H1 (cell line): ENCODE measurements at regions not wholly inside any gene's neighbourhood (a gene's known extent, or its start where the extent isn't known, plus 50 kb on each side); places are given as distances from the start of the nearest gene placed in this dataset.

Source experiments
- CTCF ChIA-PET: fragments of 300-600 bp; sonication (Branson Sonifier 250); formaldehyde crosslinking; loops from one replicate; lab custom pipeline; 2021; ENCODE audit not compliant: partially characterized antibody; lab: Charles Lee
- POLR2A ChIA-PET: fragments of 300-600 bp; sonication (Branson Sonifier 250); formaldehyde crosslinking; loops from one replicate; lab custom pipeline; 2021; ENCODE audit warnings: inconsistent platforms; ENCODE audit not compliant: partially characterized antibody; lab: Charles Lee
- DNase-seq, 2 experiments: peaks; one replicate each; pipeline versions ENCODE4 v3.0.0 to v3.0.0-alpha.2; 2010 to 2022; ENCODE audit warnings: low spot score in 2 of 2, low read depth in 1 of 2, mixed read lengths in 1 of 2
- FAIRE-seq: peaks from 2 replicates; lab custom pipeline; 2011; peaks lifted over from hg19 to GRCh38; lab: Jason Lieb, UNC
- H2AFZ ChIP-seq: 2 replicates; pipeline ENCODE4 v1.8.1; 2012; ENCODE audit warnings: low read length, inconsistent platforms
- H2AK5ac ChIP-seq: 2 replicates; pipeline ENCODE4 v1.6.1; 2013; ENCODE audit warnings: low read depth, low read length
- H2BK120ac ChIP-seq: replicated peaks from 2 replicates; pipeline ENCODE3; 2013; ENCODE audit warnings: low read depth, low read length, inconsistent platforms
- H2BK12ac ChIP-seq: 2 replicates; pipeline ENCODE4 v1.6.1; 2013; ENCODE audit warnings: low read depth, low read length
- H2BK15ac ChIP-seq: 2 replicates; pipeline ENCODE4 v1.6.1; 2013; ENCODE audit warnings: low read length
- H2BK20ac ChIP-seq: 2 replicates; pipeline ENCODE4 v1.6.1; 2013; ENCODE audit warnings: low read length
- H2BK5ac ChIP-seq: 2 replicates; pipeline ENCODE4 v1.6.1; 2013; ENCODE audit warnings: low read depth, low read length
- H3K14ac ChIP-seq: 2 replicates; pipeline ENCODE4 v1.6.1; 2013; ENCODE audit warnings: inconsistent platforms; ENCODE audit not compliant: insufficient read length
- H3K18ac ChIP-seq: 2 replicates; pipeline ENCODE4 v1.6.1; 2013; ENCODE audit warnings: low read length; ENCODE audit errors: extremely low read depth
- H3K23ac ChIP-seq: 2 replicates; pipeline ENCODE4 v1.6.1; 2013; ENCODE audit warnings: inconsistent platforms; ENCODE audit not compliant: insufficient read length
- H3K23me2 ChIP-seq: 2 replicates; pipeline ENCODE4 v1.6.1; 2013; ENCODE audit warnings: low read depth, low read length
- H3K27ac ChIP-seq: 2 replicates; pipeline ENCODE4 v1.6.1; 2011; ENCODE audit warnings: low read depth, low read length, inconsistent platforms
- H3K27me3 ChIP-seq, 4 experiments: replicated peaks in 1 of 4; 1 replicate in 1 of 4; 2 replicates in 3 of 4; pipeline versions ENCODE4 v1.6.1 to v1.8.1; 2011 to 2013; ENCODE audit warnings: low read length in 3 of 4, mild to moderate bottlenecking in 3 of 4, inconsistent platforms in 2 of 4, mixed read lengths in 2 of 4, moderate library complexity in 1 of 4; ENCODE audit not compliant: control insufficient read depth in 3 of 4, insufficient read depth in 3 of 4; ENCODE audit errors: extremely low read depth in 1 of 4
- H3K36me3 ChIP-seq, 4 experiments: 2 replicates each; pipeline versions ENCODE4 v1.6.1 to v1.8.1; 2011 to 2013; ENCODE audit warnings: mild to moderate bottlenecking in 4 of 4, low read length in 3 of 4, moderate library complexity in 2 of 4, control low read depth in 1 of 4, inconsistent platforms in 1 of 4; ENCODE audit not compliant: insufficient read depth in 4 of 4, control insufficient read depth in 2 of 4
- H3K4ac ChIP-seq: replicated peaks from 2 replicates; pipeline ENCODE3; 2013; ENCODE audit warnings: low read length, low read depth, mixed read lengths, inconsistent platforms; ENCODE audit not compliant: insufficient read length
- H3K4me1 ChIP-seq, 4 experiments: replicated peaks in 1 of 4; 1 replicate in 1 of 4; 2 replicates in 3 of 4; pipeline versions ENCODE4 v1.6.1 to v1.8.1; 2011 to 2013; ENCODE audit warnings: low read length in 3 of 4, inconsistent platforms in 2 of 4, mixed read lengths in 1 of 4; ENCODE audit not compliant: insufficient read depth in 4 of 4, control insufficient read depth in 3 of 4
- H3K4me2 ChIP-seq, 2 experiments: 2 replicates each; pipeline versions ENCODE4 v1.6.1 to v1.8.1; 2011 to 2013; ENCODE audit warnings: low read depth in 2 of 2, low read length in 2 of 2, control low read depth in 1 of 2, inconsistent platforms in 1 of 2, mild to moderate bottlenecking in 1 of 2; ENCODE audit not compliant: insufficient read depth in 1 of 2
- H3K4me3 ChIP-seq, 4 experiments: fragments of 200-600, 300-600 bp in 1 of 4; sonication (generic), shearing (Covaris generic), sonication (Bioruptor Twin) in 1 of 4; 2 replicates each; pipeline versions ENCODE4 v1.5.1 to v1.8.1; 2011 to 2016; ENCODE audit warnings: low read length in 4 of 4, low read depth in 3 of 4, control low read depth in 2 of 4, inconsistent platforms in 2 of 4, mild to moderate bottlenecking in 2 of 4, mixed read lengths in 1 of 4, moderate library complexity in 1 of 4; ENCODE audit not compliant: insufficient read depth in 2 of 4; ENCODE audit errors: extremely low read depth in 1 of 4
- H3K56ac ChIP-seq: replicated peaks from 2 replicates; pipeline ENCODE3; 2013; ENCODE audit warnings: low read depth, mild to moderate bottlenecking, mixed read lengths, low read length, inconsistent platforms; ENCODE audit not compliant: insufficient read length
- H3K79me1 ChIP-seq: 2 replicates; pipeline ENCODE4 v1.6.1; 2013; ENCODE audit warnings: low read depth, low read length, control low read depth
- H3K79me2 ChIP-seq, 2 experiments: 2 replicates each; pipeline versions ENCODE4 v1.6.1 to v1.8.1; 2012 to 2013; ENCODE audit warnings: low read length in 2 of 2, mild to moderate bottlenecking in 2 of 2, inconsistent platforms in 1 of 2; ENCODE audit not compliant: insufficient read depth in 2 of 2, control insufficient read depth in 1 of 2
- H3K9ac ChIP-seq, 4 experiments: replicated peaks in 1 of 4; 1 replicate in 1 of 4; 2 replicates in 3 of 4; pipeline versions ENCODE4 v1.6.1 to v1.8.1; 2011 to 2013; ENCODE audit warnings: low read depth in 3 of 4, low read length in 3 of 4, control low read depth in 2 of 4, mild to moderate bottlenecking in 2 of 4, moderate library complexity in 2 of 4, inconsistent platforms in 1 of 4; ENCODE audit errors: extremely low read depth in 1 of 4
- H3K9me3 ChIP-seq, 2 experiments: 2 replicates each; pipeline versions ENCODE4 v1.6.1 to v1.8.1; 2012 to 2013; ENCODE audit warnings: mild to moderate bottlenecking in 2 of 2, moderate library complexity in 2 of 2, control low read depth in 1 of 2, inconsistent platforms in 1 of 2, low read depth in 1 of 2, low read length in 1 of 2, mixed read lengths in 1 of 2; ENCODE audit not compliant: insufficient read depth in 2 of 2
- H4K20me1 ChIP-seq, 2 experiments: replicated peaks in 1 of 2; 2 replicates each; pipeline versions ENCODE3 to v1.8.1; 2011 to 2013; ENCODE audit warnings: inconsistent platforms in 2 of 2, low read length in 2 of 2, mild to moderate bottlenecking in 1 of 2; ENCODE audit not compliant: insufficient read depth in 2 of 2, control insufficient read depth in 1 of 2
- H4K5ac ChIP-seq: 2 replicates; pipeline ENCODE4 v1.6.1; 2013; ENCODE audit warnings: low read length, low read depth, mixed read lengths, inconsistent platforms; ENCODE audit not compliant: insufficient read length
- H4K8ac ChIP-seq: 2 replicates; pipeline ENCODE4 v1.8.0; 2013; ENCODE audit warnings: mild to moderate bottlenecking, moderate library complexity, low read length, inconsistent platforms; ENCODE audit not compliant: insufficient read depth; ENCODE audit errors: extremely low read depth
- H4K91ac ChIP-seq: replicated peaks from 2 replicates; pipeline ENCODE3; 2013; ENCODE audit warnings: low read length, mixed read lengths, inconsistent platforms; ENCODE audit not compliant: insufficient read length
- ASH2L ChIP-seq: fragments of 200-600, 300-600 bp; sonication (generic); IDR thresholded peaks from one replicate; pipeline ENCODE4 v1.7.1; 2017; ENCODE audit warnings: low read length
- BRCA1 ChIP-seq: IDR thresholded peaks from 2 replicates; pipeline ENCODE4 v1.6.1; 2012; ENCODE audit warnings: low read depth, low read length, improper control_type of control experiment
- CREB1 ChIP-seq: IDR thresholded peaks from 2 replicates; pipeline ENCODE4 v1.6.1; 2012; ENCODE audit warnings: inconsistent platforms
- CTBP2 ChIP-seq: IDR thresholded peaks from 2 replicates; pipeline ENCODE4 v1.7.0; 2011; ENCODE audit warnings: borderline replicate concordance, mild to moderate bottlenecking, moderate library complexity, mixed read lengths, low read length; ENCODE audit not compliant: insufficient read depth, insufficient read length
- JUND ChIP-seq: IDR thresholded peaks from 2 replicates; pipeline ENCODE4 v1.6.1; 2011; ENCODE audit warnings: mild to moderate bottlenecking, improper control_type of control experiment, low read length
- KDM1A ChIP-seq: fragments of 200-600, 300-600 bp; sonication (generic); IDR thresholded peaks from 2 replicates; pipeline ENCODE4 v1.7.1; 2016; ENCODE audit warnings: mild to moderate bottlenecking, low read length, borderline replicate concordance
- KDM5A ChIP-seq: fragments of 200-600 bp; IDR thresholded peaks from 2 replicates; pipeline ENCODE4 v1.7.1; 2012; ENCODE audit warnings: mild to moderate bottlenecking, low read length, inconsistent platforms, mixed read lengths
- NANOG ChIP-seq: IDR thresholded peaks from 2 replicates; pipeline ENCODE4 v1.6.1; 2011; ENCODE audit warnings: low read length, low read depth, mild to moderate bottlenecking, inconsistent platforms; ENCODE audit not compliant: insufficient read depth, poor library complexity, severe bottlenecking
- SIN3A ChIP-seq, 2 experiments: IDR thresholded peaks in 1 of 2; conservative IDR thresholded peaks in 1 of 2; 2 replicates each; pipeline ENCODE4 v1.6.1; 2011 to 2012; ENCODE audit warnings: low read length in 2 of 2, improper control_type of control experiment in 1 of 2, low read depth in 1 of 2, mild to moderate bottlenecking in 1 of 2
- SIX5 ChIP-seq: IDR thresholded peaks from 2 replicates; pipeline ENCODE4 v1.6.1; 2011; ENCODE audit warnings: mild to moderate bottlenecking, low read depth, low read length
- SP2 ChIP-seq: IDR thresholded peaks from 2 replicates; pipeline ENCODE4 v1.6.1; 2012; ENCODE audit warnings: mild to moderate bottlenecking, low read length, inconsistent platforms
- TCF12 ChIP-seq: IDR thresholded peaks from 2 replicates; pipeline ENCODE4 v1.6.1; 2011; ENCODE audit warnings: low read depth, mild to moderate bottlenecking, low read length
- WGBS, 2 experiments: shearing (Covaris generic) in 1 of 2; methylation state at CpG; one replicate each; pipeline versions ENCODE4 v1.1.6 to v1.1.7; 2013 to 2015; ENCODE audit warnings: low lambda C conversion rate in 2 of 2, mixed read lengths in 2 of 2, inconsistent platforms in 1 of 2, low coverage in 1 of 2, missing lambda C conversion rate in 1 of 2; ENCODE audit not compliant: insufficient replicate concordance in 2 of 2, insufficient coverage in 1 of 2, insufficient read length in 1 of 2; ENCODE audit errors: extremely low coverage in 1 of 2, missing lambda C conversion rate in 1 of 2; 5-methylcytosine and 5-hydroxymethylcytosine counted together
- TF ChIP-seq, protein P1 (sequence below): IDR thresholded peaks from 2 replicates; pipeline ENCODE4 v1.6.1; 2012; ENCODE audit warnings: low read length, inconsistent platforms

DNA sequence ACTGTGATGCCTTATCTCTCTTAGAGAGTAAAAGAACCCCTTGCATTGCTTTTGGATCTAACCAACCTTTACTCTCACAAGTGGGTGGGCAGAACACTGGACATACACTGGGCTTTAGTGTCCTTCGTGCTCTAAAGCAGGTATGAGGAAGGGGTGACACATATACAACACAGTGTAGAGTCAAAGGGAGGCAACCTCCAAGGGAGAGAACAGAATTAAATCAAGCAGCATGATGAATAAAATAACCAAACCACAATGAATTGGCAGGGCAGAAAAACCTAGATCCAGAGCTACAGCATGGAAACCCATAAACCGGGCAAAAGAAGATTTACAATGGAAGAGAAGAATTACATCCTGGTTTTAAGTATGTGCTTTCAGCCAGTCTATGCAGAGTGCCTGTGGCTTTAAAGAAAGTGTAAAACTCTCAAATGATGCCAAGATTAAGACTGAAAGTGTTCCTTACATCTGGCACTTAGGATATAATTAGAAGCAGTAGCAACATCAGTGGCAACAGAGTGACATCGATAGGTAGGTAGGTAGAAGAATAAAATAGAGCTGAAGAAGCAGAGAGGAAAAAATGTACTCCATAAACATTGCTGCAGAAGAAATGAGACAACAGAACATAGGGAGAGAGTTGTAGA is 191.7 kb upstream of the ZC3H15 start:
- no peaks in the 10 kb centered on the region for H3K4me1 ChIP-seq
- H3K18ac ChIP-seq = no peak overlapping the region
- H3K14ac ChIP-seq = no peak overlapping the region
- no peak overlapping the region for H3K9ac ChIP-seq
- no peak overlapping the region for H2BK5ac ChIP-seq
- no peak overlapping the region; the same call in 1 of the 2 replicates for H3K27ac ChIP-seq
- no peak overlapping the region for H4K91ac ChIP-seq
- no peak overlapping the region for H2BK15ac ChIP-seq
- no peak overlapping the region for H2BK12ac ChIP-seq
- H2BK120ac ChIP-seq = no peak overlapping the region
- H3K79me2 ChIP-seq = no peaks in the 10 kb centered on the region
- H3K27me3 ChIP-seq = no peaks in the 10 kb centered on the region
- no peaks in the 10 kb centered on the region for H3K36me3 ChIP-seq
- no peaks in the 10 kb centered on the region for H3K23me2 ChIP-seq
- H2AK5ac ChIP-seq = no peak overlapping the region
- FAIRE-seq = no peak
- WGBS, 2 experiments = 89% methylated on average over 3 of the region's 3 CpGs; no CpG with 5 or more reads in 1 of the 2 experiments
- H4K20me1 ChIP-seq = no peaks in the 10 kb centered on the region
- H3K9me3 ChIP-seq = no peaks in the 10 kb centered on the region
- H3K4ac ChIP-seq = no peak overlapping the region
- no peaks in the 10 kb centered on the region for H3K79me1 ChIP-seq
- no peak overlapping the region for H3K4me2 ChIP-seq
- H3K23ac ChIP-seq = no peak overlapping the region
- no peak overlapping the region for H4K8ac ChIP-seq
- no peak overlapping the region for H2BK20ac ChIP-seq
- ChIA-PET POLR2A (interaction anchor here (0.6 kb wide), 1 partner anchor 783 kb away, joined by 4 read pairs; no protein-coding TSS in a partner anchor), CTCF (no interaction called here)
- no peak for DNase-seq
- H3K56ac ChIP-seq = no peak overlapping the region
- H4K5ac ChIP-seq = no peak overlapping the region
- H3K4me3 ChIP-seq = no peak overlapping the region
- no peak overlapping the region for H2AFZ ChIP-seq
- no peak for TF ChIP-seq NANOG
- no peak for TF ChIP-seq CTBP2
- no peak for TF ChIP-seq SIX5
- no peak for TF ChIP-seq SP2
- TF ChIP-seq TCF12 = no peak
- no peak for TF ChIP-seq KDM1A
- TF ChIP-seq, protein P1, sequence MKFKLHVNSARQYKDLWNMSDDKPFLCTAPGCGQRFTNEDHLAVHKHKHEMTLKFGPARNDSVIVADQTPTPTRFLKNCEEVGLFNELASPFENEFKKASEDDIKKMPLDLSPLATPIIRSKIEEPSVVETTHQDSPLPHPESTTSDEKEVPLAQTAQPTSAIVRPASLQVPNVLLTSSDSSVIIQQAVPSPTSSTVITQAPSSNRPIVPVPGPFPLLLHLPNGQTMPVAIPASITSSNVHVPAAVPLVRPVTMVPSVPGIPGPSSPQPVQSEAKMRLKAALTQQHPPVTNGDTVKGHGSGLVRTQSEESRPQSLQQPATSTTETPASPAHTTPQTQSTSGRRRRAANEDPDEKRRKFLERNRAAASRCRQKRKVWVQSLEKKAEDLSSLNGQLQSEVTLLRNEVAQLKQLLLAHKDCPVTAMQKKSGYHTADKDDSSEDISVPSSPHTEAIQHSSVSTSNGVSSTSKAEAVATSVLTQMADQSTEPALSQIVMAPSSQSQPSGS = no peak
- no peak for TF ChIP-seq BRCA1
- TF ChIP-seq CREB1 = no peak
- TF ChIP-seq SIN3A (conservative IDR thresholded peaks at IDR 0.05 in 1 of 2, IDR thresholded peaks at IDR 0.05 in 1 of 2; ENCODE audit: low read depth in 1 of 2, low read length in 2 of 2) = no peak
- TF ChIP-seq ASH2L = no peak
- no peak for TF ChIP-seq JUND
- TF ChIP-seq KDM5A = no peak
